Non-pigmented ciliary epithelial cell (primary cell): ENCODE measurements at regions not wholly inside any gene's neighbourhood (a gene's known extent, or its start where the extent isn't known, plus 50 kb on each side); places are given as distances from the start of the nearest gene placed in this dataset.
"Not testable (repeated sequence)": the region's sequence is repeated elsewhere in the genome, so short reads cannot be mapped to it uniquely, and the experiment has no call there.

Experiments used
- DNase-seq: peaks from one replicate; pipeline ENCODE4 v3.0.0-alpha.2; 2010; ENCODE audit warnings: low read depth

- DNase-seq: no peak
These were observed 220.7 kb downstream of the IRS1 start for GRCh38 chr2:226578879-226579278.

- DNase-seq: no peak
These were observed 221.2 kb downstream of the IRS1 start for GRCh38 chr2:226578373-226578772.

- DNase-seq: no peak
These were observed 223.7 kb downstream of the IRS1 start for GRCh38 chr2:226575928-226576327.

GRCh38 chr2:226573158-226573557, 226.5 kb downstream of the IRS1 start:
- DNase-seq: no peak

- DNase-seq: no peak
These were observed 235.0 kb downstream of the IRS1 start for GRCh38 chr2:226564667-226565066.

GRCh38 chr2:226561962-226562361, 237.7 kb downstream of the IRS1 start:
- no peak for DNase-seq

GRCh38 chr2:226560325-226560724, 239.3 kb downstream of the IRS1 start:
- DNase-seq: no peak

- DNase-seq: no peak
These were observed 240.1 kb downstream of the IRS1 start for GRCh38 chr2:226559536-226559935.

GRCh38 chr2:226558418-226558817, 241.2 kb downstream of the IRS1 start:
- DNase-seq: no peak

- DNase-seq: no peak
These were observed 243.6 kb downstream of the IRS1 start for GRCh38 chr2:226556050-226556449.

- DNase-seq: no peak
These were observed 244.9 kb downstream of the IRS1 start for GRCh38 chr2:226554701-226555100.

- no peak for DNase-seq
These were observed 246.3 kb downstream of the IRS1 start for GRCh38 chr2:226553333-226553732.

- no peak for DNase-seq
These were observed 246.9 kb downstream of the IRS1 start for GRCh38 chr2:226552571-226553285.

GRCh38 chr2:226551522-226552250, 247.9 kb downstream of the IRS1 start:
- no peak for DNase-seq

GRCh38 chr2:226550801-226551200, 248.8 kb downstream of the IRS1 start:
- no peak for DNase-seq

- no peak for DNase-seq
These were observed 250.9 kb downstream of the IRS1 start for GRCh38 chr2:226548732-226549131.

GRCh38 chr2:226544596-226545210, 254.9 kb downstream of the IRS1 start:
- DNase-seq: no peak

- DNase-seq: no peak
These were observed 259.2 kb downstream of the IRS1 start for GRCh38 chr2:226540204-226540994.

- DNase-seq: no peak
These were observed 263.2 kb downstream of the IRS1 start for GRCh38 chr2:226536410-226536809.

GRCh38 chr2:226532976-226533375, 266.6 kb downstream of the IRS1 start:
- not testable (repeated sequence) for DNase-seq

GRCh38 chr2:226531061-226531810, 268.4 kb downstream of the IRS1 start:
- no peak for DNase-seq

GRCh38 chr2:226529556-226529955, 270.1 kb downstream of the IRS1 start:
- DNase-seq: no peak
